ENCODE measurements at regions not wholly inside any gene's neighbourhood (a gene's known extent, or its start where the extent isn't known, plus 50 kb on each side); places are given as distances from the start of the nearest gene placed in this dataset.

DNA sequence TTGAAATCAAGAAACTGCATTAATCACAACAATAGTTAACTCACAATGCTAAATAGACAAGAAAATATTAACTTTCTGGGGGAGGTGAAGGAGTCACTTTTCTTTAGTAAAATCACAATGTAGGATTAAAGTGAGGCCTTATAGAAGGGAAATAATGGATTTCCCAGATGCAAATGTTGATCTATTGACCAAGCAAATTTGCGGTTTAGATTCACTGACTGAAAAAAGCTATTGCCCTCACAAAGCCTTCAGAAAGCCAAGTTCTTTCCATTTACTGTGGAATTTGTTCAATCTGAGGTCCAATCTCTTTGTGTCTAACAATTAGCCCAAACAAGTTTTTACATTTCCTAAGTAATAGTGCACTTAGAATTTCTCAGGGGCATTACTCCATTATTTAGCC is 95.1 kb upstream of the PTCHD4 start:
- Mint-ChIP-seq H3K27me3 (ENCODE audit: low read depth) (no peaks in the 10 kb centered on the region), H3K9me3 (peaks cover 6% of the 10 kb centered on the region), H3K27ac (no peak overlapping the region), H3K36me3 (ENCODE audit: low read depth) (no peaks in the 10 kb centered on the region), H3K4me1 (ENCODE audit: low read depth) (no peaks in the 10 kb centered on the region), H3K4me3 (ENCODE audit: low read depth) (no peak overlapping the region)
- DNase-seq (ENCODE audit: low spot score), result no peak
- intact Hi-C loops (cut with micrococcal nuclease), result no loop called here

DNA sequence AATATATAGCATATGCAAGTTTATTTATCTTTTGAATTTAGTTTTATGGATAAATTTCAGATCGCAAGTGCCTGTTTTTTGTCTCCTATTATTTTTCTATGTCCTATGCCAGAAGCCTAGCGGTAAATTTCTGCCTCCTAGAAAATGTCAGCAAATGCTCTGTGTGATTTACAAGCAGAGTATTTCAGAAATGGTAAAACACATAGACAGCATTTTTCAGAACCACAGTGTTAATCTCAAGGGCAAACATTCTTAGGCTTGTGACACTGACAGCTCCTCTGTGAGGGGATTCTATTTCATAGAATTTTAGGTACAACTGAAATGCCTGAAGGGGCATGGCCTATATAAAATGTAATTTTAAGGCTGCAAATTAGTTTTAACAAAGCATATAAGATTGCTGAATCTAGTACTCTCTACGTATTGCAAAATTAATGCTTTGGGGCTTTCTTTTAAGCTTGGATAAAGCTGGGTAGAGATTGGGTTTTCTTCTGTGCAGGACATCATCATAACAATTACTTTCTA is 89.9 kb upstream of the PTCHD4 start:
- H3K27me3 Mint-ChIP-seq (ENCODE audit: low read depth), result no peaks in the 10 kb centered on the region
- DNase-seq (ENCODE audit: low spot score), result no peak
- no peak overlapping the region for H3K4me3 Mint-ChIP-seq (ENCODE audit: low read depth)
- intact Hi-C loops (cut with micrococcal nuclease), result no loop called here
- H3K36me3 Mint-ChIP-seq (ENCODE audit: low read depth), result no peaks in the 10 kb centered on the region
- H3K4me1 Mint-ChIP-seq (ENCODE audit: low read depth), result no peaks in the 10 kb centered on the region
- no peak overlapping the region for H3K27ac Mint-ChIP-seq
- H3K9me3 Mint-ChIP-seq, result peaks cover 6% of the 10 kb centered on the region

DNA sequence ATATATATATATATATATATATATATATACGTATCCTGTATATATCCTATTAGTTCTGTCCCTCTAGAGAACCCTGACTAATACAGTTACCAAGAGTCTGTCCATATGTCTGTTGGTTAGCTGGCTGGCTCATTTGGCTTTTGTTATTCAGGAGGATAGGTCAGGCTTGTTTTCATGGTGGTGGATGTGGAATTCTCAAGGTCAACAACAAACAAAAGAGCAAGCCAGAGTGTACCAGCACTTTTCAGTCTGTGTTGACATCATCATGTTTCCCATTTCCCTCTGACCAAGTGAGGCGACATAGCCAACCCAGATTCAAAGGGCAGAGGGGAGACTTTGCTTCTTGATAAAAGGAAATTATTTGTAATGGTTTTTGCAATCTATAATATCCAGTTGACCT is 88.5 kb upstream of the PTCHD4 start:
- DNase-seq (ENCODE audit: low spot score), result no peak
- Mint-ChIP-seq H3K27ac (no peak overlapping the region), H3K27me3 (ENCODE audit: low read depth) (no peaks in the 10 kb centered on the region), H3K9me3 (peaks cover 6% of the 10 kb centered on the region), H3K4me3 (ENCODE audit: low read depth) (no peak overlapping the region), H3K4me1 (ENCODE audit: low read depth) (no peaks in the 10 kb centered on the region), H3K36me3 (ENCODE audit: low read depth) (no peaks in the 10 kb centered on the region)
- intact Hi-C loops (cut with micrococcal nuclease), result no loop called here

- peaks cover 3% of the 10 kb centered on the region for H3K9me3 Mint-ChIP-seq
- H3K4me3 Mint-ChIP-seq (ENCODE audit: low read depth), result no peak overlapping the region
- no peak for DNase-seq (ENCODE audit: low spot score)
- H3K4me1 Mint-ChIP-seq (ENCODE audit: low read depth), result no peaks in the 10 kb centered on the region
- H3K27ac Mint-ChIP-seq, result no peak overlapping the region
- H3K27me3 Mint-ChIP-seq (ENCODE audit: low read depth), result no peaks in the 10 kb centered on the region
- H3K36me3 Mint-ChIP-seq (ENCODE audit: low read depth), result no peaks in the 10 kb centered on the region
- intact Hi-C loops (cut with micrococcal nuclease), result no loop called here
Observed at GRCh38 chr6:48197941-48198340, 86.9 kb upstream of the PTCHD4 start.

DNA sequence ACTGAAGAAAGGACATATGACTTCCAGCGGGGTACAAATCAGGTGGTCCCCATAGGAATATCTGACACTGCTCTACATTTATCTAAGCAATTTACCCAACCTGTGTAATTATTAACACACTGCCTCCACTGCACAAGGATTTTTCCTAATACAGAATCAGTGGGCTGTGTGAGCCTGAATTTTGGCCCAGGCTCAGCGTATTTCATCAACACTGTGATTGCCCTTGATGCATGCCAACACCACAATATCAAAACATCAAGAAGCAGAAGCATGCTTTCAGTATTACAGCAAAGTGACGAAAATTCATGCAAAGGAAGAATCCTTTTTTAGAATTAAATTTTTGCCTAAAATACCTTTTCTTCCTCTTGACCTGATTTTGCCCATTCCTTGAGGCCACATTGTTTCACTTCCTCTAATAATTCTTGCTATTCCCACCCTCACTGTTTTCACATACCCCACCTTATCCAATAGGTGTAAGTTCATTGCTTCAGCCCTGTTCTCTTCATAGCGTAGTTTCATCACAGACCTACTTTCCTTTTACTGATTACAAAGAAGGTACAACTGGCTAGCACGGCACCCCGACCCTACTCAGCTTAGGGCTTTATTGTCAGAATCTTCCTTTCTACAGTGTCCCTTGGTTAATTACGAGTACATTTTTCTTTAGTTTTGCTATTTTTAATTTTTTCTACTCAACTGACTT is 83.7 kb upstream of the PTCHD4 start:
- DNase-seq (ENCODE audit: low spot score), result no peak
- Mint-ChIP-seq H3K4me3 (ENCODE audit: low read depth) (no peak overlapping the region), H3K27ac (no peak overlapping the region), H3K27me3 (ENCODE audit: low read depth) (no peaks in the 10 kb centered on the region), H3K9me3 (no peaks in the 10 kb centered on the region), H3K4me1 (ENCODE audit: low read depth) (no peaks in the 10 kb centered on the region), H3K36me3 (ENCODE audit: low read depth) (no peaks in the 10 kb centered on the region)
- intact Hi-C loops (cut with micrococcal nuclease), result no loop called here

DNA sequence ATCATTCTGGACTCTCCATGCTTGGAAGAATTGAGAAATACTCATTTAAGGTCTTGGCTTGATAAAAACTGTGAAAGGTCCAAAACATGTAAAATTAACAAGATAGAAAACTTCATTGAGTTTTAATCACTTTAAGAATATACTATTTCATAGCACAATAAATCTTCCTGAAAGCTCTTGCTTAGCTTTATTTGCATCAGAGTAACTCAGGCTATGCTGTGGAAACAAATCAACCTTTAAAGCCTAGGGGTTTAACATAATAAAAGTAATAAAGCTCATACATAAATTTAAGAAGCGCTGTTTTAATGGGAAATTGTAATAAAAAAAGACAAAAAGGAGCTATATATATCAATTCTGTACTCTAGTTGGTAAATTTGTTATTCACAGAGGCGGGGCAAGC is 77.2 kb upstream of the PTCHD4 start:
- H3K4me3 Mint-ChIP-seq (ENCODE audit: low read depth), result no peak overlapping the region
- H3K36me3 Mint-ChIP-seq (ENCODE audit: low read depth), result no peaks in the 10 kb centered on the region

DNA sequence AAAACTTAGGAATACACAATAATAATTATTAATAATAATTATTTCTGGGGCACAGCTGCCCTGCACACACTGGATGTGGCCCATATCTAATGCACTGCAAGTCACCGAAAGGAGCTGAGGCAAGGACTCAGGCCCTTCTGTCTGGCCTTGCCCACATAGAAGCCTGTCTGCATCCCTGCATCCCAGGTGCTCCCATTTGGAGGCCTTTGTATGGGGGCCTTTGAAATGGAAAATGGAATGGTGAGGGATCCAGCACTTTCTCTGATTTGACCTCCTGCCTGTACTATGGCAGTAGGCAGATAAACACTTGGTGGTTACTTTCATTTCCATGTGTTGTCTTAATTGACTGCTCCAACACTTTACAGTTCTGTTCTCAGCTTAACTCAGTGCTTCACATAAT is 75.7 kb upstream of the PTCHD4 start:
- intact Hi-C loops (cut with micrococcal nuclease), result no loop called here
- no peak overlapping the region for H3K27ac Mint-ChIP-seq
- no peaks in the 10 kb centered on the region for H3K9me3 Mint-ChIP-seq
- no peak overlapping the region for H3K4me3 Mint-ChIP-seq (ENCODE audit: low read depth)
- DNase-seq (ENCODE audit: low spot score), result no peak
- no peaks in the 10 kb centered on the region for H3K4me1 Mint-ChIP-seq (ENCODE audit: low read depth)
- no peaks in the 10 kb centered on the region for H3K36me3 Mint-ChIP-seq (ENCODE audit: low read depth)
- no peaks in the 10 kb centered on the region for H3K27me3 Mint-ChIP-seq (ENCODE audit: low read depth)

More for the DNA sequence above, 77.2 kb upstream of the PTCHD4 start:
- Mint-ChIP-seq H3K27me3 (ENCODE audit: low read depth) (no peaks in the 10 kb centered on the region), H3K9me3 (no peaks in the 10 kb centered on the region), H3K27ac (no peak overlapping the region), H3K4me1 (ENCODE audit: low read depth) (no peaks in the 10 kb centered on the region)
- no peak for DNase-seq (ENCODE audit: low spot score)
- intact Hi-C loops (cut with micrococcal nuclease), result no loop called here

- DNase-seq (ENCODE audit: low spot score), result no peak
- H3K4me1 Mint-ChIP-seq (ENCODE audit: low read depth), result no peaks in the 10 kb centered on the region
- H3K27ac Mint-ChIP-seq, result no peak overlapping the region
- H3K4me3 Mint-ChIP-seq (ENCODE audit: low read depth), result no peak overlapping the region
- intact Hi-C loops (cut with micrococcal nuclease), result no loop called here
- H3K27me3 Mint-ChIP-seq (ENCODE audit: low read depth), result no peaks in the 10 kb centered on the region
- H3K9me3 Mint-ChIP-seq, result no peaks in the 10 kb centered on the region
- no peaks in the 10 kb centered on the region for H3K36me3 Mint-ChIP-seq (ENCODE audit: low read depth)
Observed at GRCh38 chr6:48184648-48185047, 73.7 kb upstream of the PTCHD4 start.

DNA sequence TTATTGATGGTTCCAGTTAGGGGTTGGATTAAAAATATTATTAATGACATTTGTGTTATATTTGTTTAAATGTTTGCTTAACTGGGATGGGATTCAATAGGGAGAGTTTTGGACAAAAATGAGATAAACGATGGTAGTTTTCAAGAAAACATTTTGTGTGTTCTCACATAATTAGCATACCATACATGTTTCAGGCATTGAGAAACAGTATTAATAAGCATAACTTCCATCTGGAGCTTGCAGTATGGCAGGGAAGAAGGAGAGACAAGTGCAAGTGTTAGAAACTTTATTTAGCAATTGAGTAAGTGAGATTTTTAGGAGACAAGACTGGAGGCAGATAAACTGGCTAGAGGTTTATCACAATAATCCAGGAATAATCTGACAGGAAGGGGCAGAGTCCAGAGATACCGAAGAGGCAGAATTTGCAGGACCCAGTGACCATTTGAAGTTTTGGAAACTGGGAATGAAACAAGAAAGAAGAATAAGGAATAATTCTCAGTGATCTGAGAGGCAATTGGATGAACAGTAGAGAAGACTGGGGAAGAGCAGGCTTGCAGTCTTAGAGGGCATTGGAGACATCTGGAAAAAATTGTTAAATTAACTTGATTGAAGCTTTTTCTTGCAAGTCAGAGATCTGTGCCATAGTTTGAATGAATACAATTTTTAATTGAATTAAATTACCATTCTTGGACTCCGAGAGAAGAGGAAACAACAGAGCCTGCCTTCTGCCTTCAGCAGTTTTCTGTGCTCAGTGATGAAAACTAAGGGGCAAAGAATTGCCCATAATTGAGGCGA is 73.0 kb upstream of the PTCHD4 start:
- H3K36me3 Mint-ChIP-seq (ENCODE audit: low read depth), result no peaks in the 10 kb centered on the region
- no peaks in the 10 kb centered on the region for H3K4me1 Mint-ChIP-seq (ENCODE audit: low read depth)
- no peak overlapping the region for H3K4me3 Mint-ChIP-seq (ENCODE audit: low read depth)
- no peak overlapping the region for H3K27ac Mint-ChIP-seq
- no peaks in the 10 kb centered on the region for H3K27me3 Mint-ChIP-seq (ENCODE audit: low read depth)
- DNase-seq (ENCODE audit: low spot score), result no peak
- H3K9me3 Mint-ChIP-seq, result no peaks in the 10 kb centered on the region
- intact Hi-C loops (cut with micrococcal nuclease), result no loop called here

DNA sequence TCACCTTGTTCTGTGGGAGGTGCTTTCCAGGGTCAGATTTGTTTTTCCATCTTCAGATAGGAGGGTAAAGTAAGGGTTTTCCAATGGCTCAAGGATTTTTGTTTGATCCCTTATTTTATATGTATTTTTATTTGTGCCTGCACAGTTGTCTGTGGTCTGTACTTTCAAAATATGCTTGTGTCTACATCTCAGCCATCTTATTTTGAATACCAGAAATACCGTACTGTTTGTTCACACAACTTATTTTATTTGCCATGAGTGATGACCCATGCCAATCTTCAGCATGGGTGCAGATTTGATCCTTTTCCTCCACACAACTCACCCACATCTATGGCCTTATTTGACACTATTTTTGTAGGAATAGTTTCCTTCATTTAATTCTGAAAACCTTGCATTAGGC is 72.2 kb upstream of the PTCHD4 start:
- Mint-ChIP-seq H3K27me3 (ENCODE audit: low read depth) (no peaks in the 10 kb centered on the region), H3K27ac (no peak overlapping the region), H3K4me3 (ENCODE audit: low read depth) (no peak overlapping the region), H3K9me3 (no peaks in the 10 kb centered on the region), H3K4me1 (ENCODE audit: low read depth) (no peaks in the 10 kb centered on the region), H3K36me3 (ENCODE audit: low read depth) (no peaks in the 10 kb centered on the region)
- intact Hi-C loops (cut with micrococcal nuclease), result no loop called here
- no peak for DNase-seq (ENCODE audit: low spot score)

DNA sequence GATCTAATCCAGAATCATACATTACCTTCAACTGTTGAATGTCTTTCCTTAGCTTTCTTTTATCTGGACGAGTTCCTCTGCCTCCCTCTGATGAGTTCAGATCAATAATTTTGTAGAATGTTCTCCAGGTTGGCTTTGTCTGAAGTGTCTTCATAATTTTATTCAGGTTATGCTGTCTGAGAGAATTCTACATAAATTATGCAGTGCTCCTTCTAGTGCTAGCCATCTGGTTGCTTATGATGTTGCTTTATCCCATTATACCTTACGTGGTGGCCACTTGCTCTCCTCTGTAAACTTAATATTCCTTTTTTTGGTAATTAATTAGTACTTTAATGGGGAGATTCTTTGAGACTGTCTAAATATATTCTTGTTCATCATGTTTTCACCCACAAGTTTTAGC is 67.7 kb upstream of the PTCHD4 start:
- Mint-ChIP-seq H3K9me3 (no peaks in the 10 kb centered on the region), H3K36me3 (ENCODE audit: low read depth) (no peaks in the 10 kb centered on the region), H3K4me3 (ENCODE audit: low read depth) (no peak overlapping the region), H3K4me1 (ENCODE audit: low read depth) (no peaks in the 10 kb centered on the region), H3K27ac (no peak overlapping the region), H3K27me3 (ENCODE audit: low read depth) (no peaks in the 10 kb centered on the region)
- intact Hi-C loops (cut with micrococcal nuclease), result no loop called here
- no peak for DNase-seq (ENCODE audit: low spot score)

- no peaks in the 10 kb centered on the region for H3K27me3 Mint-ChIP-seq (ENCODE audit: low read depth)
- H3K27ac Mint-ChIP-seq, result no peak overlapping the region
- no peaks in the 10 kb centered on the region for H3K4me1 Mint-ChIP-seq (ENCODE audit: low read depth)
- intact Hi-C loops (cut with micrococcal nuclease), result no loop called here
- no peaks in the 10 kb centered on the region for H3K36me3 Mint-ChIP-seq (ENCODE audit: low read depth)
- no peak for DNase-seq (ENCODE audit: low spot score)
- H3K9me3 Mint-ChIP-seq, result no peaks in the 10 kb centered on the region
- no peak overlapping the region for H3K4me3 Mint-ChIP-seq (ENCODE audit: low read depth)
Observed at GRCh38 chr6:48177786-48178185, 66.8 kb upstream of the PTCHD4 start.

GRCh38 chr6:48176645-48177308 is 65.8 kb upstream of the PTCHD4 start:
- Mint-ChIP-seq H3K27ac (no peak overlapping the region), H3K27me3 (ENCODE audit: low read depth) (no peaks in the 10 kb centered on the region), H3K4me1 (ENCODE audit: low read depth) (no peaks in the 10 kb centered on the region), H3K36me3 (ENCODE audit: low read depth) (no peaks in the 10 kb centered on the region), H3K4me3 (ENCODE audit: low read depth) (no peak overlapping the region), H3K9me3 (no peaks in the 10 kb centered on the region)
- no peak for DNase-seq (ENCODE audit: low spot score)
- intact Hi-C loops (cut with micrococcal nuclease), result no loop called here
